Nephron (organoid): ENCODE measurements at regions not wholly inside any gene's neighbourhood (a gene's known extent, or its start where the extent isn't known, plus 50 kb on each side); places are given as distances from the start of the nearest gene placed in this dataset.

Source experiments
- H3K27ac Mint-ChIP-seq, 3 experiments: 2 replicates each; pipeline ENCODE4 v1.8.0; 2020; ENCODE audit warnings: mixed read lengths in 3 of 3, mild to moderate bottlenecking in 2 of 3, moderate library complexity in 1 of 3
- H3K27me3 Mint-ChIP-seq: 2 replicates; pipeline ENCODE4 v1.8.0; 2021; ENCODE audit warnings: low read depth, mild to moderate bottlenecking, moderate library complexity, mixed read lengths
- H3K36me3 Mint-ChIP-seq: 2 replicates; pipeline ENCODE4 v1.8.0; 2020; ENCODE audit warnings: low read depth, mixed read lengths
- H3K4me1 Mint-ChIP-seq: 2 replicates; pipeline ENCODE4 v1.8.0; 2020; ENCODE audit warnings: mixed read lengths
- H3K4me3 Mint-ChIP-seq, 3 experiments: 2 replicates each; pipeline ENCODE4 v1.8.0; 2020; ENCODE audit warnings: mild to moderate bottlenecking in 3 of 3, mixed read lengths in 3 of 3, moderate library complexity in 2 of 3
- H3K9me3 Mint-ChIP-seq: 2 replicates; pipeline ENCODE4 v1.8.0; 2020; ENCODE audit warnings: mixed read lengths
- CTCF ChIP-seq, 3 experiments: fragments of 200-600 bp; sonication (generic); IDR thresholded peaks; one replicate each; pipeline ENCODE4 v1.5.0; 2021; ENCODE audit warnings: antibody characterized with exemption in 3 of 3; ENCODE audit not compliant: unreplicated experiment in 3 of 3

GRCh38 chr7:97470726-97471125, 261.2 kb upstream of the TAC1 start:
- Mint-ChIP-seq H3K36me3 (no peaks in the 10 kb centered on the region), H3K27ac (no peak overlapping the region), H3K9me3 (no peaks in the 10 kb centered on the region), H3K4me3 (no peak overlapping the region), H3K27me3 (no peaks in the 10 kb centered on the region), H3K4me1 (peaks cover 19% of the 10 kb centered on the region)
- TF ChIP-seq CTCF (IDR thresholded peaks at IDR 0.05; ENCODE audit: unreplicated experiment in 3 of 3), result no peak

GRCh38 chr7:97471491-97471890, 260.4 kb upstream of the TAC1 start:
- no peak for TF ChIP-seq CTCF (IDR thresholded peaks at IDR 0.05; ENCODE audit: unreplicated experiment in 3 of 3)
- Mint-ChIP-seq H3K27ac (no peak overlapping the region), H3K36me3 (no peaks in the 10 kb centered on the region), H3K4me1 (peaks cover 11% of the 10 kb centered on the region), H3K9me3 (no peaks in the 10 kb centered on the region), H3K4me3 (no peak overlapping the region), H3K27me3 (no peaks in the 10 kb centered on the region)

GRCh38 chr7:97479740-97480290, 252.1 kb upstream of the TAC1 start:
- Mint-ChIP-seq H3K27ac (no peak overlapping the region), H3K27me3 (peaks cover 10% of the 10 kb centered on the region), H3K4me3 (peak overlapping the region in 1 of 3 experiments; percentile 26), H3K36me3 (no peaks in the 10 kb centered on the region), H3K4me1 (peaks cover 27% of the 10 kb centered on the region), H3K9me3 (no peaks in the 10 kb centered on the region)
- no peak for TF ChIP-seq CTCF (IDR thresholded peaks at IDR 0.05; ENCODE audit: unreplicated experiment in 3 of 3)

- Mint-ChIP-seq H3K4me1 (peaks cover 27% of the 10 kb centered on the region), H3K36me3 (no peaks in the 10 kb centered on the region), H3K27me3 (peaks cover 10% of the 10 kb centered on the region), H3K27ac (peak overlapping the region in 2 of 3 experiments; percentile 57 to 61), H3K9me3 (no peaks in the 10 kb centered on the region), H3K4me3 (peak overlapping the region in 1 of 3 experiments; percentile 7)
- no peak for TF ChIP-seq CTCF (IDR thresholded peaks at IDR 0.05; ENCODE audit: unreplicated experiment in 3 of 3)
These were observed 251.0 kb upstream of the TAC1 start for GRCh38 chr7:97480772-97481390.

GRCh38 chr7:97495487-97495886, 236.4 kb upstream of the TAC1 start:
- Mint-ChIP-seq H3K36me3 (no peaks in the 10 kb centered on the region), H3K4me3 (no peak overlapping the region), H3K27me3 (no peaks in the 10 kb centered on the region), H3K27ac (no peak overlapping the region), H3K4me1 (no peaks in the 10 kb centered on the region), H3K9me3 (peaks cover 4% of the 10 kb centered on the region)
- TF ChIP-seq CTCF (IDR thresholded peaks at IDR 0.05; ENCODE audit: unreplicated experiment in 3 of 3), result no peak

GRCh38 chr7:97499204-97499603, 232.7 kb upstream of the TAC1 start:
- TF ChIP-seq CTCF (IDR thresholded peaks at IDR 0.05; ENCODE audit: unreplicated experiment in 3 of 3), result peak; percentile 36 to 58 (median 46)
- H3K27me3 Mint-ChIP-seq, result no peaks in the 10 kb centered on the region
- H3K4me3 Mint-ChIP-seq, result no peak overlapping the region
- no peaks in the 10 kb centered on the region for H3K36me3 Mint-ChIP-seq
- H3K9me3 Mint-ChIP-seq, result peaks cover 4% of the 10 kb centered on the region
- no peak overlapping the region for H3K27ac Mint-ChIP-seq
- no peaks in the 10 kb centered on the region for H3K4me1 Mint-ChIP-seq
